ENCODE measurements at regions not wholly inside any gene's neighbourhood (a gene's known extent, or its start where the extent isn't known, plus 50 kb on each side); places are given as distances from the start of the nearest gene placed in this dataset.

DNA sequence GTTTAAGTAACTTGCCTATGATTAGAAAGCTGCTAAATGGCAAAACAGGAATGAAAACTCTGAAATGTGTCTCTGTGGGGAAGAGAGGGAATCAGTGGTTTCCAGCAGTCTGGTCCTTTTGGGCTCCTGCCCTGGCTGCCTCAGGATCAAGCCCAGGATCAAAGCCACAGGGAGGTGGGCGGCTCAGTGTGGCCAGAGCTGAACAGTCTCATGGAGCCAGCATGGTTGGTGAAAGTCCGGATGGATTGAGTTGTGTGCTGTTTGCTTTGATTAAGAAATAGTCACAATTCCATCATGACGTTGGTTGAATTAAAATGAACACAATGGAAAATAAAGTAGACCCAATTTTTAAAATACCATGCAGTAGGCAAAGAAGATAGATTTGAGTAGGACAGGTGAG lies 344.2 kb downstream of the LPIN1 start:
- no peak for DNase-seq

- no peak for DNase-seq
Observed at GRCh38 chr2:12091201-12091806, 344.9 kb downstream of the LPIN1 start.

GRCh38 chr2:12094134-12094533 lies 347.7 kb downstream of the LPIN1 start:
- no peak for DNase-seq

- no peak for DNase-seq
Observed at GRCh38 chr2:12096051-12096787, 349.8 kb downstream of the LPIN1 start.

DNA sequence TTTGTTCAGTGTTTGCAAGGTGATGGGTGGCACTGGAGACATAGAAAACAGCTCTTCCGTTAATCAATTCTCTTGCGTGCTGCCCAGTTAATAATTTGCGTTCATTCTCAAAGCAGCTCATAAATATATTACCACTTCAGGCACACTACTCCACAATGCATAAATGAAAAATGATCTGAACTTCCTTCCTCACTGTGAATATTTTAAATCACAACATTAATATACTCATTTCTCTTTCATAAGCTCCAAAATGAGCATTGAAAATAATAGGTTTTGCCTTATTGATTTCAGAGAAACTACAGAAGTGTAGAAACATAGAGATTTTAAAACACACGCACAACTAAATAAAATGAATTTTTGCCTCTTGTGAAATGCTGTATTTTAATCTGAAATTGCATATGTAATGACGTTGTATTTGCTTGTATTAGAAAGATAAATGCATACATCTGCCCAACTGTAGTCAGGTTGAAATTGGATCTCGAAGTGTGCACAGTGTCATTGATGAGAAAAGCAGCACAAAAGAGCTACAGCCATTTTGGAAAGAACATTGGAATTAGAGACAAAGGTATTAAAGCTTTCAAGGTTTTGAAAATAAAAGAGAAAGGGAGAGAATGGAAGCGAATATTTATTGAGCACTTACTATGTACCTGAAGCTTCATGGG lies 350.5 kb downstream of the LPIN1 start:
- no peak for DNase-seq

DNA sequence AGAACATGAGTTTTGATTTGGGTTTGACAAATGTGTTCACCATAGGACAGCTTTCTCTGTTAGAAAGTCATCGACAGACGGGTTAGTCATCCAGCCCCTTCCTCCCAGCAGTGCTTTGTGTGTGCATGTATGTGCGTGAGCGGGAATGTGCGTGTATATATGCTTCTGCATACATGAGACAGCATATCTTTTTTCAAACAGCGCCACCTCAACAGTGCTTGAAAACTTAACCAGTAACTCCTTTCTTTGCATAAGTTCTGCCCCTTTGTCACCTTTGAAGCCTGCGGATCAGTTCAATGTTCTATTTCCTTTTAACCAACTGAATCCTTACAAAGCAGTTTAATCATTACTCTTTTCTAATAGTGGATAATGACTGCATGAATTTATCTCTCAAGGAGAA lies 351.4 kb downstream of the LPIN1 start:
- DNase-seq, result no peak

DNA sequence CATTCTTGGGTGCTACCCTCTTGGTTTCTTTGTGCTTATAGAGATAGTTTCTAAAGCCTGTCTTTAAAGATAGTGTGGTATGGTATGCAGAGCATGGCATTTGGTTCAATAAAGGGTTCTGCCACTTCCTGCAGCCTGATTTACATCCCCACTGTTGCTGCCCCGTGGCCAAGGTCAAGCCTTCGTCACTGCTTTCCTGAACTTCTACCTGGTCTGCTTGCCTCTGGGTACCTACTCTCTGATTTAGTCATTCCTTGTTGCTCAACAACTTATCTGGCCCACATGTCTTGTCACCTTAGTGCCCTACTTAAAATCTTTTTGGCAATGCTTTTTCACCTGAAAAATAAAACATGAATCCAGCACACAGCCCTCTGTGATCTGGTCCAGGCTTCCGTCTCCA lies 352.9 kb downstream of the LPIN1 start:
- DNase-seq, result no peak

DNA sequence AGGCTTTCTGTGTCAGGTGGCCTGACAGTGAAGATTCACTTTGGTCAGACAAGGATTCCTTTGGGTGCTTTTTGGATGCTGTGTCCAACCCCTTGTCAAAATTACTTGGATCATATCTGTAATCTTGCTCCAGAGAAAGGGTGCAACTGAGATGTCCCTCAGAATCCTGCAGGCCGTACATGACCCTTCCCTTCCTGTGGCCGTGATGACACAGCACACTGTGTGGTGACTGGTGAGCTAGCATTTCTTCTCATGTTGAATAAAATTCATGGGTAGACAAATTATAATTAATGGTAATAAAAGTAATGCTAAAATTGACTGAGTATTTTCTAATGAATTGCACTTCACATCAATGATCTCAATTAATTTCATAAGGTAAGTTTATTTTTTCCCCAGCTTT lies 356.2 kb downstream of the LPIN1 start:
- DNase-seq, result no peak

DNA sequence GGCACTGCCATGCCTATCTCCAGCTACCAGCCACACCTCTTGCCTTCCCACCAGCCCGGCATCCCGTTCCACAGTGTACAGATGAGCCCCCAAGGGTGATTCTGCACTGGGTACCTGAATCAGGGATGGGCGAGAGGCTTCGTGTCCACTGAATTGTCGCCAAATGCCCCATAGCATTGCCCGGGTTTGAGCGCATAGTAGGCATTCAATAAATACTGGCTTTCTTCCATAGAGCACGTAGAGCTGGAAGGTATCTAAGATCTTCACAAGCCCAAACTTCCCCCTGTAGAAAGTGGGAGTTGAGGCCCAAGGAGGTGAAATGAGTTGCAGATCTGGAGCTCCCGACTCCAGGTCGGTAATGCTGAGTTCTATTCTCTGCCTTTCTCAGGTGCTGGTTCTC lies 358.7 kb downstream of the LPIN1 start:
- no peak for DNase-seq

DNA sequence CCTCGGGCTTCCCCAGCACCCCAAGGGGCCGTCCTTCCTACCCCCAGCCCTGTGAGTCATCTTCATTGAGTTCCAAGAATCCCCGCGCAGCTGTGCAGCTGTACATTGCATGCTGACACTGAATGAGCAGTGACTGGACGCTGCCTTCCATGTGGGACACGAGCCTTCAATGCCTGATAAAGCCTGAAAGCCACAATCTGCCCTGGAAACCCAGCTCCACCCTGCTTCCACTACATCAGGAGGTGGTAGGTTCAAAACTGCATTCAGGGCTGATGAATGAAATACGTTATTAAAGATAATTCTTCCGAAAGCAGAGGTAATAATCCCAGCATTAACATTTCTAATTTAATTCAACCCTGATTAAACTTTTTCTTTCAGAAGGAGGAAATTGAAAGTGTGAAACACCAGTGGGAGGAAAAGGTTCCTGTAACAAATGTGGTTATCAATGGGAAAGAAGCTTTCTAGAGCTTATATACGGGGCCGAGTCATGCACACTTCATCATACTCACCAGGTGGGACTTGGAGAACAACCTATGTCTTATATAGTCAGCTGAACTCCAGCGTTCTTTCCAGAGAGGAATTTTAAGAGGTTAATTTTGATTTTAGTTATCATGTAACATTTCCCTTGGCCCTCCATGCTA lies 360.1 kb downstream of the LPIN1 start:
- DNase-seq, result no peak

DNA sequence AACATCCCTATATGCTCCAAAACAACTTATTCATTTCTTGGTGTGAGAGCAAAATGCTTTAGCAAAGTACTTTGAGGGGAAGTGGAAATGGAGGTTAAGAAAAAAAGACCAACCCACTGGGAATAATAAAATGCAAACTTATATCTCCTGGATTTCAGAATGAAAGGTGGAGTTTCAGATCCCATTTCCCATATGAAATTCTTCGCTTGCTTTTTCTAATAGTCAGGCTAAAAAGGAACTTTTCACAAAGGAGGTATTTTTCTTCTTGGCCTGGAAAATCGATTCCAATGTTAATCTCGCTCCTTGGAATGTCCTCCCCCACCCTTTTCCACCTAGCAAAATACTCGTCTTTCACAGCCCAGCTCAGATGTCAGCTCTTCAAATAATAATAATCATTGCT lies 360.9 kb downstream of the LPIN1 start:
- DNase-seq, result no peak

DNA sequence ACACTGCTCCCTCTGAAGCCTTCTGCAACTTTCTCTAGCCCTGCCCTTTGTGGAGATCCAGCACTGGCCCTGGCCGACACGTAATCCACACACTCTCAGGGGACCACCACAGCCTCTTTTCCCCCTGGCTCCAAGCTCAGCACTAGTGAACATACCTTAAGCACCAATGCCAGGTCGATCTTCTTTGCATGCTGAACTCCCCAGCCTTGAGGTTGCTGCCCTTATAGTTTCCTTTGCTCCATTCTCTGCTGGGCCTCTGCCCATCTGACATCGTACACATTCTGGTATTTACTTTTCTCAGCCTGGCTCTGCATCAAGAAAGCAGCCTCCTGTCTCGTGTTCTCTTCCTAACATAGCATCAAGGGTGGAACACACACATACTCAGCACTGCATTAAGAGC lies 361.5 kb downstream of the LPIN1 start:
- DNase-seq, result no peak

GRCh38 chr2:12109363-12110017 lies 363.1 kb downstream of the LPIN1 start:
- no peak for DNase-seq

- no peak for DNase-seq
Observed at GRCh38 chr2:12110074-12110473, 363.6 kb downstream of the LPIN1 start.

- DNase-seq, result no peak
Observed at GRCh38 chr2:12110481-12110880, 364.0 kb downstream of the LPIN1 start.

GRCh38 chr2:12113412-12113811 lies 367.0 kb downstream of the LPIN1 start:
- no peak for DNase-seq

DNA sequence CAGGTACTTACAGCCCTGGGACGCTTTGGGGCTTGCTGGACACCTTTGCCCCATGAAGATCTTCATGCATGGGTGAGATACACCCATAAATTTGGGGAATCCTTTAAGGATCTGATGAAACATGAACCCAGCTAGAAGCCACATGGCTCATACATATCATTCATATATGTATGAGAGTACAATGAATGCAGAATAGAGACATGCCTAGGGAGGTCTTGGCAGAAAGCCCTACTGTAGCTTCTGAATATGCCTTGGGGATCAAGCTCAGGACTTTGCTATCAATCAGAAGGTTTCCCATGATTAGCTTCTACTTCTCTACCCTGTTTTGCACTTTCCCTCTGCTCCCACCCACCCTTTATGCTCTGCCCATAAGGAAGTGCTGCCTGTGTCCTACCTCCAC lies 368.4 kb downstream of the LPIN1 start:
- no peak for DNase-seq

DNA sequence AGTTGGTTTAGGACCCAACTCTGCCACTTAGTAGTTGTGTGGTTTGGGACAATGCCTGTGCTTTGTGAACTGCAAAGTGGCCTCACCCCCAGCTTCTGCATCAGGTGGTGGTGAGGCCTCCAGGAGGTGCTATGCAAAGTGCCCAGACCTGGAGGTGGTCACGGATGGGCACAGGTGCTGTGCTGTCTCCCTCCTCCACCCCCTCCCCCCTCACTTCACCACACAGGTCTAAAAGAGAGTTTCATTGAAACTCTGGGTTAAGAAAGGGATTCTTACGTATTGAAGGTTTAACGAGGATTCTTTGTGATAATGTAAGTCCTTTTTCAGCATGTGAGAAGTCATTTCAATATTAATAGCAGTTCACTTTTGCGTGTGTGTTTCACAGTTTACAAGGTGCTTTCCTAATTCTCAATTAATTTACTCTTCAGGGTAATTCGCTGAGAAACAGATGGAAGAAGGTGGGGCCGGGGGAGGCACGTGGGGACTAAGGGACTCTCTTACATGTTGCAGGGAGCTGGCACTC lies 369.9 kb downstream of the LPIN1 start:
- DNase-seq, result no peak

- no peak for DNase-seq
Observed at GRCh38 chr2:12119841-12120240, 373.4 kb downstream of the LPIN1 start.

- DNase-seq, result no peak
Observed at GRCh38 chr2:12120281-12121150, 374.1 kb downstream of the LPIN1 start.

- no peak for DNase-seq
Observed at GRCh38 chr2:12124790-12125189, 378.4 kb downstream of the LPIN1 start.

DNA sequence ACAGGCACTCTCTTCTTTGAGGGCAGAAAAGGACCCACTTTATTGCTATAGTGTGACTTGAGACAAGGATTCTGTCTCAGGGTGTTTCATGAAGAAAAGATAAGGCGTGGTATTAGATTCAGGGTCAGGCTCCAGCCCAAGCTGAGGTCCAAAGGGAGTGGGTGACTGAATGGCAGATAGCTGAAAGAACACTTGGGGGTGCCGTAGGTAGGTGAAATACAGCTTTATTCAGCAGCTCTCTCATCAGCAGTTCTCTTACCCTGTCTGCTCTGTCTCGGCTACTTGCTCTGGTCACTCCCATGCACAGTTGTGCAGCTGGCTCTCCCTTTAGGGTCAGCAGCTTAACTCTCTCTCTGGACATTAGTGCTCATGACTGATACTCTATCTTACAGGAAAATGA lies 379.9 kb downstream of the LPIN1 start:
- no peak for DNase-seq
